IMR-90 (cell line): ENCODE measurements at regions not wholly inside any gene's neighbourhood (a gene's known extent, or its start where the extent isn't known, plus 50 kb on each side); places are given as distances from the start of the nearest gene placed in this dataset.

ENCODE experiments used
- ATAC-seq: fragments of 200-7000 bp; cut with Tn5 transposase; 2 replicates; pipeline ENCODE4 v1.9.1; 2020; ENCODE audit warnings: low read depth, mild to moderate bottlenecking, moderate library complexity
- BruUV-seq: library from RNA; stranded (reverse); fragments of 400-500 nt; replicated peaks from 2 replicates; lab custom pipeline; 2021; lab: Mats Ljungman, UMichigan
- CTCF ChIA-PET: fragments of 300-600 bp; formaldehyde crosslinking; extraction: SDS; loops from one replicate; lab custom pipeline; 2021; ENCODE audit warnings: antibody characterized with exemption; lab: Yijun Ruan, JAX
- POLR2A ChIA-PET: fragments of 300-600 bp; sonication (Branson Sonifier 250); formaldehyde crosslinking; loops from one replicate; lab custom pipeline; 2022; ENCODE audit warnings: antibody characterized with exemption; ENCODE audit not compliant: unreplicated experiment; lab: Charles Lee
- DNase-seq: peaks from one replicate; pipeline ENCODE4 v3.0.0; 2013
- H2AFZ ChIP-seq: replicated peaks from 2 replicates; pipeline ENCODE3; 2013; ENCODE audit warnings: low read length, mild to moderate bottlenecking; ENCODE audit not compliant: poor library complexity
- H2AK5ac ChIP-seq: 2 replicates; pipeline ENCODE4 v1.6.1; 2013; ENCODE audit warnings: low read depth, low read length, inconsistent platforms
- H2AK9ac ChIP-seq: replicated peaks from 2 replicates; pipeline ENCODE3; 2013; ENCODE audit warnings: mild to moderate bottlenecking, low read depth, low read length, moderate library complexity; ENCODE audit not compliant: poor library complexity
- H2BK120ac ChIP-seq: 2 replicates; pipeline ENCODE4 v1.6.1; 2013; ENCODE audit warnings: low read depth, low read length, inconsistent platforms
- H2BK15ac ChIP-seq: 3 replicates; pipeline ENCODE4 v1.6.1; 2013; ENCODE audit warnings: low read depth, low read length, inconsistent platforms
- H2BK20ac ChIP-seq: 2 replicates; pipeline ENCODE4 v1.6.1; 2013; ENCODE audit warnings: low read depth, mild to moderate bottlenecking, inconsistent platforms, low read length, moderate library complexity
- H2BK5ac ChIP-seq: 2 replicates; pipeline ENCODE4 v1.6.1; 2013; ENCODE audit warnings: mild to moderate bottlenecking, low read depth, low read length, inconsistent platforms; ENCODE audit not compliant: poor library complexity, severe bottlenecking
- H3K14ac ChIP-seq: replicated peaks from 2 replicates; pipeline ENCODE4 v1.6.1; 2013; ENCODE audit warnings: low read depth, low read length, inconsistent platforms
- H3K18ac ChIP-seq: 2 replicates; pipeline ENCODE4 v1.6.1; 2013; ENCODE audit warnings: low read depth, low read length, control low read depth
- H3K23ac ChIP-seq: 2 replicates; pipeline ENCODE4 v1.6.1; 2013; ENCODE audit warnings: low read depth, low read length, inconsistent platforms
- H3K27ac ChIP-seq: 2 replicates; pipeline ENCODE4 v1.5.1; 2013; ENCODE audit warnings: mild to moderate bottlenecking, control low read depth, low read length; ENCODE audit not compliant: insufficient read depth
- H3K27me3 ChIP-seq: 2 replicates; pipeline ENCODE4 v1.6.1; 2013; ENCODE audit warnings: low read length; ENCODE audit not compliant: control insufficient read depth, insufficient read depth
- H3K36me3 ChIP-seq: 2 replicates; pipeline ENCODE4 v1.6.1; 2013; ENCODE audit warnings: low read length, mixed read lengths; ENCODE audit not compliant: control insufficient read depth, insufficient read depth
- H3K4ac ChIP-seq: 2 replicates; pipeline ENCODE4 v1.6.1; 2013; ENCODE audit warnings: low read depth, low read length, inconsistent platforms
- H3K4me1 ChIP-seq: 2 replicates; pipeline ENCODE4 v1.6.1; 2013; ENCODE audit warnings: low read length, mixed read lengths; ENCODE audit not compliant: control insufficient read depth, insufficient read depth
- H3K4me2 ChIP-seq: 2 replicates; pipeline ENCODE4 v1.6.1; 2013; ENCODE audit warnings: low read depth, mild to moderate bottlenecking, control low read depth, low read length, moderate library complexity
- H3K4me3 ChIP-seq: 2 replicates; pipeline ENCODE4 v1.5.1; 2013; ENCODE audit warnings: low read depth, mild to moderate bottlenecking, control low read depth, low read length, moderate library complexity; ENCODE audit not compliant: insufficient read depth
- H3K56ac ChIP-seq: 2 replicates; pipeline ENCODE4 v1.6.1; 2013; ENCODE audit warnings: low read length, inconsistent platforms; ENCODE audit not compliant: insufficient read depth; ENCODE audit errors: extremely low read depth
- H3K79me1 ChIP-seq, 2 experiments: 2 replicates each; pipeline ENCODE4 v1.6.1; 2013; ENCODE audit warnings: low read length in 2 of 2, inconsistent platforms in 1 of 2, low read depth in 1 of 2
- H3K9ac ChIP-seq: 2 replicates; pipeline ENCODE4 v1.6.1; 2013; ENCODE audit warnings: low read depth, low read length, control low read depth
- H3K9me1 ChIP-seq: 2 replicates; pipeline ENCODE4 v1.6.1; 2013; ENCODE audit warnings: low read length, inconsistent platforms; ENCODE audit not compliant: insufficient read depth
- H3K9me3 ChIP-seq: 2 replicates; pipeline ENCODE4 v1.6.1; 2013; ENCODE audit warnings: low read length; ENCODE audit not compliant: control insufficient read depth, insufficient read depth
- H4K20me1 ChIP-seq: 2 replicates; pipeline ENCODE4 v1.6.1; 2013; ENCODE audit warnings: low read length, inconsistent platforms; ENCODE audit not compliant: insufficient read depth
- H4K5ac ChIP-seq: 2 replicates; pipeline ENCODE4 v1.6.1; 2013; ENCODE audit warnings: mild to moderate bottlenecking, low read depth, low read length, control low read depth
- H4K8ac ChIP-seq, 2 experiments: 2 replicates each; pipeline ENCODE4 v1.6.1; 2013; ENCODE audit warnings: low read depth in 2 of 2, low read length in 2 of 2, control low read depth in 1 of 2, inconsistent platforms in 1 of 2
- H4K91ac ChIP-seq: 2 replicates; pipeline ENCODE4 v1.6.1; 2013; ENCODE audit warnings: low read depth, low read length, inconsistent platforms; ENCODE audit not compliant: insufficient read depth
- CEBPB ChIP-seq: IDR thresholded peaks from 2 replicates; pipeline ENCODE4 v1.6.1; 2012; ENCODE audit warnings: low read depth, low read length, improper control_type of control experiment
- CHD1 ChIP-seq: IDR thresholded peaks from 2 replicates; pipeline ENCODE4 v1.6.1; 2012; ENCODE audit warnings: low read depth, low read length, improper control_type of control experiment
- CTCF ChIP-seq: conservative IDR thresholded peaks from 2 replicates; pipeline ENCODE4 v1.5.1; 2012; ENCODE audit warnings: mild to moderate bottlenecking, low read depth, low read length, improper control_type of control experiment
- FOS ChIP-seq: fragments of 150-350 bp; IDR thresholded peaks from 2 replicates; pipeline ENCODE4 v1.6.1; 2016; ENCODE audit warnings: low read depth, low read length
- MAFK ChIP-seq: IDR thresholded peaks from 2 replicates; pipeline ENCODE4 v1.6.1; 2012; ENCODE audit warnings: low read depth, low read length, improper control_type of control experiment
- MXI1 ChIP-seq: IDR thresholded peaks from 2 replicates; pipeline ENCODE4 v1.6.1; 2012; ENCODE audit warnings: low read depth, mild to moderate bottlenecking, low read length, moderate library complexity, borderline replicate concordance
- NFE2L2 ChIP-seq: fragments of 150-350 bp; IDR thresholded peaks from 2 replicates; pipeline ENCODE4 v1.6.1; 2016; ENCODE audit warnings: low read depth, mild to moderate bottlenecking, low read length
- RCOR1 ChIP-seq: IDR thresholded peaks from 2 replicates; pipeline ENCODE4 v1.6.1; 2012; ENCODE audit warnings: mild to moderate bottlenecking, low read length, improper control_type of control experiment; ENCODE audit not compliant: insufficient replicate concordance
- RFX5 ChIP-seq: IDR thresholded peaks from 2 replicates; pipeline ENCODE4 v1.8.0; 2012; ENCODE audit warnings: low read depth, mild to moderate bottlenecking, low read length, moderate library complexity
- WGBS, 2 experiments: methylation state at CpG; one replicate each; pipeline versions ENCODE4 v1.1.5 to v1.1.7; 2013; ENCODE audit warnings: missing lambda C conversion rate in 2 of 2; ENCODE audit not compliant: insufficient read length in 1 of 2; ENCODE audit errors: extremely low coverage in 2 of 2; 5-methylcytosine and 5-hydroxymethylcytosine counted together
- dilution Hi-C: fragments of 300-500 bp; cut with HindIII; formaldehyde crosslinking; loops from one replicate; pipeline ENCODE4 v1.14.3; 2018; ENCODE audit warnings: low sequenced_read_pairs; ENCODE audit not compliant: unreplicated experiment
- in situ Hi-C: fragments of 300-500 bp; cut with MboI; formaldehyde crosslinking; loops from 3 replicates; pipeline ENCODE4 v1.14.3; 2019; ENCODE audit warnings: low sequenced_read_pairs, inconsistent platforms, mixed read lengths
- intact Hi-C: fragments of 100-400 bp; cut with micrococcal nuclease; formaldehyde crosslinking; loops from 2 replicates; pipeline ENCODE4 v1.10.0; 2022

GRCh38 chr7:12508554-12508953 lies 62.0 kb upstream of the SCIN start:
- POLR2A ChIA-PET: no interaction called here
- in situ Hi-C loops: no loop called here

More at GRCh38 chr7:12508554-12508953, 62.0 kb upstream of the SCIN start:
- H3K9ac ChIP-seq: no peak overlapping the region
- H2BK15ac ChIP-seq: no peak overlapping the region
- no CpG with 5 or more reads among the region's 2 CpGs for WGBS, 2 experiments
- ATAC-seq (no peak), DNase-seq (no peak)
- H2AK9ac ChIP-seq: no peak overlapping the region
- H2BK120ac ChIP-seq: no peak overlapping the region
- no peaks in the 10 kb centered on the region for H3K9me3 ChIP-seq
- no peak overlapping the region for H3K4me3 ChIP-seq
- no peak overlapping the region for H2BK20ac ChIP-seq
- no peak overlapping the region for H3K56ac ChIP-seq
- BruUV-seq: no TSS peak
- dilution Hi-C loops (no loop called here), intact Hi-C loops (no loop called here)
- no peak overlapping the region for H3K4ac ChIP-seq
- H4K91ac ChIP-seq: no peak overlapping the region
- no peak overlapping the region for H3K14ac ChIP-seq
- no peaks in the 10 kb centered on the region for H3K36me3 ChIP-seq
- H4K20me1 ChIP-seq: no peaks in the 10 kb centered on the region
- no peaks in the 10 kb centered on the region for H3K4me1 ChIP-seq
- TF ChIP-seq FOS (no peak), RFX5 (no peak), CHD1 (no peak), RCOR1 (no peak), CTCF (no peak), NFE2L2 (no peak), MAFK (no peak), CEBPB (no peak), MXI1 (no peak)
- CTCF ChIA-PET: no interaction called here
- no peak overlapping the region for H3K27ac ChIP-seq
- no peak overlapping the region for H3K4me2 ChIP-seq
- no peak overlapping the region for H4K5ac ChIP-seq
- no peak overlapping the region for H4K8ac ChIP-seq
- H2AK5ac ChIP-seq: no peak overlapping the region
- H3K9me1 ChIP-seq: no peaks in the 10 kb centered on the region
- H3K27me3 ChIP-seq: no peaks in the 10 kb centered on the region
- no peaks in the 10 kb centered on the region for H3K79me1 ChIP-seq
- no peak overlapping the region for H3K23ac ChIP-seq
- no peak overlapping the region for H2AFZ ChIP-seq
- H2BK5ac ChIP-seq: no peak overlapping the region
- no peak overlapping the region for H3K18ac ChIP-seq
